EH (cell line): ENCODE measurements at regions not wholly inside any gene's neighbourhood (a gene's known extent, or its start where the extent isn't known, plus 50 kb on each side); places are given as distances from the start of the nearest gene placed in this dataset.

Source experiments
- DNase-seq: peaks from one replicate; pipeline ENCODE4 v3.0.0-alpha.2; 2015; ENCODE audit warnings: low read depth

GRCh38 chr16:86320237-86320595, 190.1 kb upstream of the FOXF1 start:
- DNase-seq = peak; percentile 35

GRCh38 chr16:86321491-86321890, 188.8 kb upstream of the FOXF1 start:
- no peak for DNase-seq

GRCh38 chr16:86322283-86322682, 188.0 kb upstream of the FOXF1 start:
- no peak for DNase-seq

GRCh38 chr16:86322806-86323205, 187.5 kb upstream of the FOXF1 start:
- no peak for DNase-seq

- DNase-seq = no peak
These were observed 186.0 kb upstream of the FOXF1 start for GRCh38 chr16:86324320-86324719.

GRCh38 chr16:86325360-86325759, 185.0 kb upstream of the FOXF1 start:
- DNase-seq = no peak

- no peak for DNase-seq
These were observed 184.4 kb upstream of the FOXF1 start for GRCh38 chr16:86325895-86326294.

GRCh38 chr16:86327321-86327720, 183.0 kb upstream of the FOXF1 start:
- DNase-seq = no peak

GRCh38 chr16:86330906-86331305, 179.4 kb upstream of the FOXF1 start:
- DNase-seq = no peak

- DNase-seq = no peak
These were observed 176.2 kb upstream of the FOXF1 start for GRCh38 chr16:86334079-86334635.

- no peak for DNase-seq
These were observed 174.8 kb upstream of the FOXF1 start for GRCh38 chr16:86335266-86336172.

GRCh38 chr16:86337138-86337537, 173.2 kb upstream of the FOXF1 start:
- no peak for DNase-seq

GRCh38 chr16:86337581-86338402, 172.5 kb upstream of the FOXF1 start:
- peak; percentile 16 for DNase-seq

- peak; percentile 29 for DNase-seq
These were observed 171.8 kb upstream of the FOXF1 start for GRCh38 chr16:86338403-86339115.

- DNase-seq = peak; percentile 16
These were observed 168.0 kb upstream of the FOXF1 start for GRCh38 chr16:86342161-86342834.

- peak; percentile 94 for DNase-seq
These were observed 167.1 kb upstream of the FOXF1 start for GRCh38 chr16:86343027-86343795.

GRCh38 chr16:86343796-86344585, 166.3 kb upstream of the FOXF1 start:
- peak; percentile 51 for DNase-seq

GRCh38 chr16:86344586-86344871, 165.8 kb upstream of the FOXF1 start:
- DNase-seq = no peak

- DNase-seq = no peak
These were observed 165.4 kb upstream of the FOXF1 start for GRCh38 chr16:86344881-86345280.

GRCh38 chr16:86345516-86345915, 164.8 kb upstream of the FOXF1 start:
- DNase-seq = no peak
